Stimulated activated naive CD4-positive, alpha-beta T cell (primary cell): ENCODE measurements at regions not wholly inside any gene's neighbourhood (a gene's known extent, or its start where the extent isn't known, plus 50 kb on each side); places are given as distances from the start of the nearest gene placed in this dataset.
"Not testable (repeated sequence)": the region's sequence is repeated elsewhere in the genome, so short reads cannot be mapped to it uniquely, and the experiment has no call there.

Source experiments
- DNase-seq, 6 experiments: peaks; one replicate each; lab custom pipeline; 2025; lab: John Stamatoyannopoulos, UW

DNA sequence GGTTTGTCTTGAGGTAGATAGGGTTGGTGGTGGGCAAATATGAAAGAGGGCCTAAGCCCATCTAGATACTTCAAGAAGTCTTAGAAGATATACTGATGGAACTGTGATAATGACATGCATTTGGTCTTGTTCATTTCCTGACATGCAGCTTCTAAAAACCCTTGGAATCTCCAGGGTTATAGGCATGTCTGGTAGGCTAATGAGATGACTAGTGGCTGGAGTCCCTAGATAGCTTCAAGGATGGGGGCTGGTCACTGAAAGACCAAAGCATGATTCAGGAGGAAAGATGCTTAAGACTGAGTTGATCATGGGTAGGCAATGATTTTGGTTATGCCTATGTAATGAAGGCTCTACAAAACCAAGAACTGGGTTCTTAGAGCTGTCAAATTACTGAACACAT is 217.9 kb upstream of the MOCS1 start:
- no peak for DNase-seq

DNA sequence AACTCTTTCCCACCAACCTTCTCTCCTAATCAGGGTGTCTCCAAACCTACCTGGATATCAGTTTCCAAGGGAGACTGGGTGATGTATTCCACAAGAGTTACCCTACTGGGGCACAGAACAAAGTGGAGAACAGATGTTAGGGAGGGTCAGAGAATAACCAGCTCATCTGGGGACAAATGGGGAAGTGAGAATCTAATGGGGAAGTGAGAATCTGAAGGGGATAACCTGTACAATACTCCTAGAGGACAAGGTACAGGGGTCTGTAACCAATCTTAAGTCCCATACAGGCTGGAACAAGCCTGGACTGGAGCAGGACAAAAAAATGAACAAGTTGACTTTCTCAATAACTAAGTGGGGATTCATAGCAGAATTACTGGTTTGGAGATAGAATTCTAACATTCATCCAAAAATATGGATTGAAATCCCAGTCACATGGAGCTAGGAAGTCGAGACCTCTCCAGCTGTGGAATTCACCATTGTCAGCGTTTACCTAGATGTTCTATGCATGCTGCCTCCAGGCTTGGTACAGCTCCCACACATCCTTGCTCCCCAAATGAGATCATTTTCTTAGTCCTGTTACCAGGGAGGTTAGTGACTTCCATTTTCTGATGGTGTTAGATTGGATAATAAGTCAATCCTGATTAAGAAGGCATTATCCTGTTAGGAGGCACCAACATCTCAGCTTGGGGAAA is 214.8 kb upstream of the MOCS1 start:
- no peak for DNase-seq

DNA sequence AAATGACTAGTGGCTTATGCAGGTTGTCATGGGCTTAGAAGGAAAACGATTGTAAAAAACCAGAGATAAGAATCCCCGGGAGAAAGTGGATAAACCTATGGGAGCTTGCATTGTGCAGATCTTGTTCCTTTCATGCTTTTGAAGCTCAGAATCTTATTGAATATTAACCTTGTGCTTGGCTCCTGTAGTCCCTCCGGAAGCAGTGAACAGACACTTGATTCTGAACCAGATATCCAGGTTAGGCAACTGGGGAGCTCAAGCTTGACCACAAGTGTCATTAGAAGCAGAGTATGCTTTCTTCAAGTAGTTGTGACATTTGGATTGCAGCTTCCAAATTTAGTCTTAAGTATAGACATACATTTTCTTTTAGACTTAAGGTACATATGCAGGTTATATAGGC is 212.6 kb upstream of the MOCS1 start:
- no peak for DNase-seq

DNA sequence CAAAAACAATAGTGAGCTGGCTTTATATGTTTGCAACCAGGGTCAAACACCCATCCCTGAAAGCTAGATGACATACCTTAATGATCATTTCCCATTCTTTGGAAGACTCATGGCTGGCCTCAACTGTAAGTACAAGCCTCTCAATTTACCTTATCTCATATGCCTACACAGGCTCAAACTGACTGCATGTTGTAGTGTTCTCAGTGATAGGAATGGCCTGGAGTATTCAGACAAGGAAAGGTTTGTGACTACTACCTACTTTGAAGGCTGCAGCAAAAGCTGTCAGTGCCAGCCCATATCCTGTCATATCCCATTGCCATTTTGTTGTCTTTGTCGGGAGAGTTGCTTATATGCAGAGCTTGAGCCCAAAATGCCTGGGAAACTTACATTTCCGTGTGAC is 205.2 kb upstream of the MOCS1 start:
- no peak for DNase-seq

DNA sequence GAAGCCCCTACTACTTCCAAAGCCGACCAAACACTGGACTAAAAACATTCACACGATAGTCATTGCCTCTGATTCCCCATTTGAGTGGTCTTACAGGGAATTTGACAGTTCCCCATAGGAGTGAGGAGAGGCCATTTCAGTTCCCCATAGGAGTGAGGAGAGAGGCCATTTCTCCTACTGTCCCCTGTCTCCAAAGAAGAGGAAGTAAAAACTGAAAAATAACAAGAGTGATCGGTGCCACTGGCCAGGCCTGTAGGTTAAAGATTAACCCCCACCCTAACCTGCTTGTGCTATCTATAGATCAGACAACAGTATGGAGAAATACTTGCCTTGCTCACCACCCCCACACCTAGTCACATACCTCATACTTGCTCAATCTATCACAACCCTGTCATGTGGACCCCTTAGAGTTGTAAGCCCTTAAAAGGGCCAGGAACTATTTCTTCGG is 204.0 kb upstream of the MOCS1 start:
- no peak for DNase-seq

DNA sequence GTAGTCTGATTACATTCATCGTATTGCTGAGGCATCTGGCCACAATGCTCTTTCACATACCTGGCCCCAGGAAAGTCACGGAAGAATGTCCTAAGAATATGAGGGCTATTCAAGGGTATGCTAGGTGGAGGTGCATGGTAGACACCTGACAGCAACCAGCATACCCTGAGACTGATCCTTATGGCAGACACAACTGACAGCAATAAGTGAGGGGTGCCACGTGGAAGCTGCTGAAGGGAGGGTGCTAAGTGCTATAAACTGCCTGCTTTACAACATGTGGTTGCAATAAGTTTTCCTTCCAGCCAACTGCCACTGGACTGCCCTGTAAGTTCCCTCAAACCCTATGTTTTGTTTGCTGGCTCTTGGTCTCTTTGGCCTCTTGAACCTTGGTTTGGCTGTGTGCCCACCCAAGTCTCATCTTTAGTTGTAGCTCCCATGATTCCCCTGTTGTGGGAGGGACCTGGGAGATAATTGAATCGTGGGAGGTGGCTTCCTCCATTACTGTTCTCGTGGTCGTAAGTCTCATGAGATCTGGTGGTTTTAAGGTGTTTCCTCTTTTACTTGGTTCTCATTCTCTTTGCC is 201.3 kb upstream of the MOCS1 start:
- DNase-seq = no peak

DNA sequence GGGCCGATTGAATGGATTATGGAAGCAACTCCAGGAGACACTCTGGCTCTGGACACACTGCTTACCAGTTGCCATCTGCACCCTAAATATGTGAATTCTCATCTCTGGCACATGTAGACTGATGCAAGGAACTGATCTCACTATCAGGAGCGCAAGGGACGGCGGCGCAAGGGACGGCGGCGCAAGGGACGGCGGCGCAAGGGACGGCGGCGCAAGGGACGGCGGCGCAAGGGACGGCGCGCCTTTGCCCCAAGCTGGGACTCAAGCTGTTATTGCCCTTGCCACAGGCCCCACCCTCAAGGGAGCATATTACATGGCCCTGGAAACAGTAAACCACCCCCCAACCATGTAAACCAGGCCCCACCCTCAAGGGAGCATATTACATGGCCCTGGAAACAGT is 199.7 kb upstream of the MOCS1 start:
- DNase-seq = not testable (repeated sequence)

DNA sequence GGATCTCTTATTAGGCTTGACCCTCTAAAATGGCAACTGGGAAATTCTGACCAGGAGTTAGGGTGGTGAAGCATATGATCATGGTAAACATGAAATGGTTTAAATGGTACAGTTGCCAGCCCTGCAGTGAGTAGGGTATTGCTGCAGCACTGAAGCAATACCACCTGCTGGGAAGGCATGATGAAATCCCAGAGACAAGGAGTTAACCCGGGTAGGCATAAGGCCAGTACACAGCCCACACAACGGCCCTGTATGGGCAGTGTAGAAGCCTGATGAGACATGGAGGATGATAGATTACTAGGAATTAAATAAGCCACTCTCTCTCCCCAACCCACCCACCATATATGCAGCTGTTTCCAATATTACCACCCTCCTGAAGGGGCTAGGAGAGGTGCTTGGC is 197.4 kb upstream of the MOCS1 start:
- DNase-seq = no peak

DNA sequence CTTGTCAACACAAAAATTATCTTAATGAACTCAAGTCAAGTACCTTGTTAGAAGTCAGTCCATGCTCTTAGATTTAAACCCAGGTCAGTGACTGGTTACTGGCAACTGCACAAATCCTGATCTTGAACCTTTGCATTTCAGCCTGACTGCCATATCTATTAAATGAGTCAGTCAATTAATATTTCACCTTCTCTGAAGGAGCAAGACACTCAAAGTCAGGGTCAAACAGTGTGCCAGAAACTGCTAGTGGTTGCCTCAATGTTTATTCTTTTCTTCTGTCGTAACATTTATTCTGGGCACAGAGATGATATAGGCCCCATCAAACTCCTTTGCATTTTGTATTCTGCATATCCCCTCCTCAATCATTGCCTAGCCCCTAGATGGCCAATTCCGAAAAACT is 193.9 kb upstream of the MOCS1 start:
- DNase-seq = no peak

DNA sequence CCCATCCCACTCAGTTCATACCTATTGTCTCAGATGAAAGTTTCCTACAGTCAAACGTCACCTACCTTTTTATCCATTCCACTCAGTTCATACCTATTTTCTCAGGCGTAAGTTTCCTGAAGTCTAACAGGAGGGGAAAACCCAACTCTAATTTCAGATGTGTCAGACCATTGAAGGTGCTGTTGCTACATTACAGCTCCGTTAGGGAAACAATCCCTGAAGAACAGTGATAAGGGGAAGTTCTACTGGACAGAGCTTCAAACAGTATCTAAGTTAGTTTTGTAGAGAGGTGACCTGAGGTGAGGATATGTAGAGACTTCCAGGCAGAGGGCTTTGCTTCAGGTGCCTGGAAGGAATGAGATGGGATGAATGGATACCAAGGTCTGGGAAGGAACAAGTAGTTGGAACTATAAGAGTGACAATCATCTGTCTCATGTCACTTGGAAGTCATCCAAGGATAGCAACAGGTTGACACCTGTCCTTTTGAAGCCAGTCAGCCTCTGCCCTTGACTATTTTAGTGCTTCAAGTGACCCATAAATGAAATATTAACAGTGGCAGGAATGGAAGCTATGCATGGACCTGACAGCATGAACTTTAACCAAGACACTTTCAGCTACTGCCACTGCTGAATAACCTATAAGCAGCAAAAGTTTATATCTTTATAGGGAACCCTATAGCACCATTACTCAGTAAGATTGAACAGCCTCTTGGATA is 191.6 kb upstream of the MOCS1 start:
- no peak for DNase-seq

DNA sequence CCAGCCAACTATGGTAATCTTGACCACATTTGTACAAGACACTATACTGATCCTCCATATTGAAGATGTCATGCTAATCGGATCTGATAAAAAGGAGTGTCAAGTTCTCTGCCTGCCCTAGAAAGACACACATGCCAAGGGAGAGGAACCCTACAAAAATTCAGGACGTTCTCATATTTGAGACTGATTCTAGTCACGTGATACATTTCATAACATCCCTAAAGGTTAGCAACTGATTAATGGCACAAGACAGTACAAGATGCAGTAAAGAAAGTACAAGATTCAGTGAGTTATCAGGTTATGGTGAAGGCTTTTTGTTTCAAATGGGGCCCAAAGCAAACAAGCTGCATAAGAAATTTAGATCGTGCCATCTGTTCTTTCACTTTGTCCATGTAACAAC is 190.7 kb upstream of the MOCS1 start:
- no peak for DNase-seq

DNA sequence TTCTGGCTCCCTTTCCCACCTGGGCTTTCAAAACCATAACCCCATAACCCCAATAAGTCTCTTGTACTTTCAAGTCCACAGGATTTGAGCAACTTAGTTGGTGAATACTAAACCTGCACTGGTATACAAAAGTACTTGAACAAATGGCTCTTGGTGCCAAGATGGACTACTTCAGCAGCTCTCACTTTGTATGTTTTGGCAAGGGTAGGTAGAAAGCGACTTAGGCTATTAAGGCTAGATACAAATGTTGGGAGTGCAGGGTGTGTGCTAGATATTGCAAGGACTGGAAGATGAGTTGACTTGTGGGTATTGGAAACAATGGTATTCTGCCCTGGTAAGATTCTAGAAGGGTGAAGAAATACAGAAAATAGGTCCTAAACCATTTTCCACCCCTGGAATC is 182.6 kb upstream of the MOCS1 start:
- no peak for DNase-seq

DNA sequence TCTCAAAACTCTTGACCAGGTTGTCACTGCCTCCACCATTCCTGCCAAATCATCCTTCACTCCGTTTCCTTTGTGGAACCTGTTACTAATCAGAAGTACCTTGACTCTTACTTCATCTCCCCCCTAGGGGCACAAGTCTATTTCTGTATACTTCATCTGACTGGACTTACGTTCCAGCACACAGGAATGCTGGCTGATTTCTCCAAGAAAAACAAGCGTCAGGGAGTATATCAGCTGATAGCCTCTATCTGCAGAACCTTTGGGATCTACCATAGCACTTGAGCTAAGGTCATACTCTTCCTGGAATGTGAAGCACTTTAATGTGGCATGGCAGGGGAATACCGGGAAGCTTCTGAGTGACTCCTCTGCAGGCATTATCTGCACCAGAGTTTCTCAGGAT is 178.1 kb upstream of the MOCS1 start:
- DNase-seq = no peak

DNA sequence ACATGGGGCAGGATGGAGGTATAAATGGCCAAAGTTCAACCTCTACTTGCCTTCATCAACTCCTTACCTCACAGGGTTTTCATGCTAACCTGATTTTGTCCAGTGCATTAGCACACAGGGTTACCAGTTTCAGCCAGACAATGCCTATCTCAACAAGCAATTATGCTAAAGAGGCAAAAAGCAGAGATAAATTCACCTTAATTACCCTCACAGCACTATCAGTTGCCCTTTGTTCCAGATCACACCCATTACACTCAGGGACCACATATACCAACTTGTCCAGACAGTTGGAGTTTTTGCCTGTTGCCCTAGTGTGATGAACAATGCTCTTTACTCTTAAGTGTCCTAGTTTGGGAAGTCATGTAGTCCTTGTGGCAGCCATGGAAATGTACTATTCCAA is 174.5 kb upstream of the MOCS1 start:
- no peak for DNase-seq

DNA sequence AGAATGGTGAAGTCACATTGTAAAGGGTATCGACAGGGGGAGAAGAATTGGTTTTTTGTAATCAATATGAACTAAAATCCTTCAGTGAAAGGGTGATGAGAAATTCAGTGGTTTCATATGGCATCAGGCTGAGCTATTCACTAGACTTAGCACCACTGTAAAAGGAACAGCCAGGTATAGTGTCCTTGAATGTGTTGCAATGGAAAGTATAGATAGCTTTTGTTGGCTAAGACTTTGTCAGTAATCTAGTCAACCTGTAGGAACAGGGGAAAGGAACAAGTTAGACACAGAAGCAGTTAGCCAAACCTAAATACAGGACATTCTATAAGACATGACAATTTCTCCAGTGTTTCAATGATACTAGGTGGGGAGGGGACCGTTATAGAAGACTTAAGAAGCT is 172.6 kb upstream of the MOCS1 start:
- no peak for DNase-seq

DNA sequence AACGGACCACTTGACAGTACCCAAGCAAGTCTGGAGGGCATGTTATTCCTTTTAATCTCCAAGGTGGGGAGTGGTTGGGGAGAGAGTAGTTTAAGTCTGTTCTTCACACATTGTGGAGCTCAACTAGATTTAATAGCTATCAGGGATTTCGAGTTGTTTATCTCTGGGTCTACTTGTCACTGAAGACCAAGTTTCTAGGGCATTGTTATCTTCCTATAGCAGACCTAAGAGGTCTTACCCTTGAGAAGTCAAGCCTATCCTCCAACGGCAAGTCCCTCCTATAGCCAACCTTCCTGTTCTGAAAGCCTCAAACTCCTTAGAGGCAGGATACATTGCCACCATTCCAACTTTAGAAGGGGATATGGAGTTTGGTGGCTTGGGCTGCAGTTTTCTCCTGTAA is 164.5 kb upstream of the MOCS1 start:
- no peak for DNase-seq

DNA sequence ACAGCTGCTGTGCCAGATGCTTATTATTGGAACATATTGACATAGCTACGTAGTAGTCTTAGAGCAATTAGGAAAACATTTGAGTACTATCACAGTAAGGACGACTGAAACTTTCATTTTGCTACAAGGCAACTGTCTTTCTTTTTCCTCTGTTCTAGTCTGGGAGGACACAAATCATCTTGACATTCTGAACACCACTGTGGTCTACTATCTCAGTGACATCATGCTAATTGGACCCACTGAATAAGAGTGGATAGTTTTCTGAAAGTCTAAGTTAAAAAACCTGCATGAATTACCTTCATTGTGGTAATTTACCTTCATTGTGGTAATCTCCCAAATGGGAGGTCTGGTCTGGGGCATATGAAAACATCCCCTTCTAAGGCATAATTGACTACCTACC is 163.3 kb upstream of the MOCS1 start:
- DNase-seq = no peak

DNA sequence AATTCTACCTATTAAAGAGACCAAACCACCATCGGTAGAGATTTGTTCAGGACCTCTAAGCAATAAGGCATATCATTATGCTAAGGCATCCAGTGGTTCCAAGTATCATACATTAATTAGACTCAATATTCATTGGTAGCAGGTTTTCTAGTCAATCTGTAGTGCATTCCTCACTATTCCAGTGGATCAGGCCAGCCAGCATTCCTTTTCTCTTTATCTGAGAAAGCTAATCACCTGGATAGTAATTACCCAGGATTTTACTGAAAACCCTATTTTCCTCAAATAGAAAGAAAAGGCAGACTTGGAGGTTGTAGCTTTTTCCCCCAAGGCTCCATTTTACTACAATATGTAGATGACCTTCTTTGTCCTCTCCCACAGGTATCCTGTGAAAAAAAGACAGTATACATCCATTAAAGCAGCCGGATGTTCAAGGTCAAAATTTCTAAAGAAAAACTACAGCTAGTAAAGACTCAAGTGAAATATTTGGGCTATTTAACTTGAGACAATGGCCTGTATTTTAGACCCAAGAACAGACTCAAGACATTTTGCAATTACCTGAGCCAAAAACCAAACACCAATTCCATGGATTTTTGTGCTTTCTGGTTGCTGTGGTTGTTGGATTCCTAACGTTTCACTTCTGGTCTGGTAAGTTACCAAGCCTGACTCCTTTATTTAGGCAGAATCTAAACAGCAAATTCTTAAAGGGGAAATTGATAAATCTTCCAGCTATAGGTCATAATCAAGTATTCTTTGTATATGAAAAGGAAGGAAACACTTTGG is 149.1 kb upstream of the MOCS1 start:
- DNase-seq = no peak

DNA sequence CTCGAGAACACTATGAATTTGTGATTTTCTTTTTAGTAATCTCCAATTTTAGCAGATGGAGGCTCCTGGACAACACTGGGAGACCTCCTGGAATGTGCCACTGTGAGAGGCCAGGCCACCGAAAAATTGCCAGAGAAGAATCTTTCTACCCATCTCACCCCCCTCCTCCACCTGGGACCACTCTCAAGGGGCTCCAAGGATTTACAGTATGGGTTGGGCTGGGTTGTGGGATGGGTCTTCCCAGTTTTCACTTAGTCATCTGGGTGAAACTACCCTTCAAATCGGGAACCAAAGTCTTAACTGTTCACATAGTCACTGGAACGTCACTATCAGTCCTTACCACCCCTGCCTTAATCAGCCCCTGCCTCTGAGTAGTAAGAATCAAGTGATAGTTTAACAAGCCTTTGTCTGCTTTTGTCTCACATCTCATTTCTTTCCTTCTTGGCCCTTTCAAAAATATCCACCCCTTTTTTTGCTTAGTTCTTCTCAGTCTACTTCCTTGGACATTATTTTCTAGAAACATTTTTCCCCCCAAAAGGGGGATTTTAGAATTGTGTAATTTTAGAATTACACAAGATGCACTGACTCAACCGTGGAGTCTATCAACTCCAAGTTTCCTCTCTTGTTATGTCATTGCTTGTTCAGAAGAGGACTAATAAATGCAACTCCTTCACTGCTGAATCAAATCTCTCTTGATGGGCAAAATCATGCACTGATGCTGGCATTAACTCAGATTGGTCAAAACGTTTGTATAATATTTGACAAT is 148.2 kb upstream of the MOCS1 start:
- no peak for DNase-seq

DNA sequence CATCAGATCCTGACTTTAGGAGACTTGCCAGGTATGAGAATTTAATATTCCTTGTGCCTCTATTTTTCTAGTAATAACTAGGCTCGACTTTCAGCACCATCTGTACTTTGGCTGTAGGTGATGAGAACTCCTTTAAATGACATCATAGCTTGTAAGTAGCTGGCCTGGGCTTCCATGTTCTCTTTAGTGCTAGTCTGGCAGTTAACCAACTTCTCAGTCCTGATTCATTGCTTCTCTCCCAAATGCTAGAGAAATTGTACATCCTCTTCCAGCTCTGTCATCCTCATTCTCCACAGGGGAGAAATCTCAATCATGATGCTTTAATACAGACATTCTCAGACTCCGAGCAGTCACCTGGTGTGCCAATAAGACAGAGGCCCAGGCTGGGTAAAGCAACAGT is 143.5 kb upstream of the MOCS1 start:
- no peak for DNase-seq

DNA sequence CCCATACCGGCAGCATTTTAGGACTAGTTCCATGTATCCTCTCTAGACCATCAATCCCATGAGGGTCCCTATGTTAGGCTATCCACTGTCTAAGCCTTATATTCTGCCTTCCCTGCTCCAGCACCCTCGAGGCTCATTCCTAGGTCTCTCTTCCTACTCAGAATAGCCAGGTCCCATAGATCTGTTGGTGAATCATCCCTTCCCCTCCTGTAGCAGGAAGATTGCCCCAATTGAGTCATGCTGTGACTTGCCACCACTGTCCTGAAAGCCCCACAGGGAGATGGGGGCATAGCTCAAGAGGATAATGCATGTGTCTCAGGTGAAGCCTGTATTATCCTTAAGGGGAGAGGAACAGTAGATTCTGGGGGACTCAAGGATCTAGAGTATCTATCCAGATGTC is 143.1 kb upstream of the MOCS1 start:
- no peak for DNase-seq

DNA sequence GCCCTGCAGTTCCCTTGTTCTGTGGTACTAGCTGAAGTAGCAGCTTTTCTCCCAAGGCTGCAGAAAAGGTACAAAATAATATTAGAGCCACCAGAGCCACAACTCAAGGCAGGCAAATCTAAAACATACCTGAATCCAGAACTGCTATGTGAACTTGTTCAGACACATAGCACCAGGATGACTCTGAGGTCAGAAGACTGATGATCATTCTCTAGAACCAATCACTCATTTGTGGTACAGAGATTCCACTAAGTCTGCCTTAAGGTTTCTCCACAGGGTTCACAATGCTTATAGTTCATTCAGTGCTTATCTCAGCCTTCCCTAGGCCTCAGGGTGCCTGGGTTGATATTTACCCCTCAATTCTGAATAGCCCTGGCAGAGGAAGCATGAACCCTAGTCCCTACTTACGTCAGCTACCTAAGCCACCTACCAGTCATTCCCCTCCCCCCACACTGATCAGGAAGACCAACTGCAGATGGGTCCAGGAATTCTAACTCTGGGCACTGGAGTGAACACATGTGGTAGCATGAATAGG is 140.9 kb upstream of the MOCS1 start:
- DNase-seq = no peak
